Ovary (tissue), 3 donors: ENCODE measurements at regions not wholly inside any gene's neighbourhood (a gene's known extent, or its start where the extent isn't known, plus 50 kb on each side); places are given as distances from the start of the nearest gene placed in this dataset.

ENCODE experiments used
- EP300 ChIP-seq: sonication (generic); formaldehyde crosslinking; IDR thresholded peaks from one replicate; pipeline ENCODE4 v1.6.1; 2017; ENCODE audit warnings: antibody characterized with exemption
- POLR2A ChIP-seq: fragments of 450-650 bp; IDR thresholded peaks from one replicate; pipeline ENCODE4 v1.6.1; 2017; ENCODE audit warnings: antibody characterized with exemption, mild to moderate bottlenecking, moderate library complexity
- TF ChIP-seq, protein P1 (sequence below), 3 donors: fragments of 450-650 bp in 2 of 3; fragments of 200-600 bp in 1 of 3; IDR thresholded peaks; one replicate each; pipeline versions ENCODE4 v1.5.1 to v1.8.0; 2016 to 2022; ENCODE audit warnings: antibody characterized with exemption in 3 of 3, mild to moderate bottlenecking in 1 of 3
- donor health status: DM: no; HTN: no; CAD: no.

DNA sequence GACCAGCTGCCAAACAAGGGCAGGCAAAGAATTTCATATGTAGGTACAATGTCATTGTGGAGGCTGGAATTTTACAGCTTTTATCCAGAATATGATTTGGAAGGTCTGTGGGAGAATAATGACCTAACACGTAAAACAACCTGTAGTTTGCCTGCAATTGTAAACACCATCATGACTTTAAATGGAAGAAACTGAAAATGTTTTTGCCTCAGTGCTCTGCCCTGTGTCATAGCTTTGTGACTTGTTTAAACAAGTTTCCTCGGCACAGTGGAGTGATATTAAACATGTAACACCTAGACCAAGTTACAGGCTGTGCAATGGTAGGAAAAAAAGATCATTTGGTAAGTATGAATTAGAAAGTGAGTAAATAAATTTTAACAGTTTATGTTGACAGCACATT lies 171.6 kb upstream of the MBNL1 start:
- TF ChIP-seq, protein P1, sequence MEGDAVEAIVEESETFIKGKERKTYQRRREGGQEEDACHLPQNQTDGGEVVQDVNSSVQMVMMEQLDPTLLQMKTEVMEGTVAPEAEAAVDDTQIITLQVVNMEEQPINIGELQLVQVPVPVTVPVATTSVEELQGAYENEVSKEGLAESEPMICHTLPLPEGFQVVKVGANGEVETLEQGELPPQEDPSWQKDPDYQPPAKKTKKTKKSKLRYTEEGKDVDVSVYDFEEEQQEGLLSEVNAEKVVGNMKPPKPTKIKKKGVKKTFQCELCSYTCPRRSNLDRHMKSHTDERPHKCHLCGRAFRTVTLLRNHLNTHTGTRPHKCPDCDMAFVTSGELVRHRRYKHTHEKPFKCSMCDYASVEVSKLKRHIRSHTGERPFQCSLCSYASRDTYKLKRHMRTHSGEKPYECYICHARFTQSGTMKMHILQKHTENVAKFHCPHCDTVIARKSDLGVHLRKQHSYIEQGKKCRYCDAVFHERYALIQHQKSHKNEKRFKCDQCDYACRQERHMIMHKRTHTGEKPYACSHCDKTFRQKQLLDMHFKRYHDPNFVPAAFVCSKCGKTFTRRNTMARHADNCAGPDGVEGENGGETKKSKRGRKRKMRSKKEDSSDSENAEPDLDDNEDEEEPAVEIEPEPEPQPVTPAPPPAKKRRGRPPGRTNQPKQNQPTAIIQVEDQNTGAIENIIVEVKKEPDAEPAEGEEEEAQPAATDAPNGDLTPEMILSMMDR (IDR thresholded peaks at IDR 0.05), result no peak
- TF ChIP-seq POLR2A (no peak), EP300 (no peak)
